Muscle layer of duodenum (tissue), 2 donors: ENCODE measurements at regions not wholly inside any gene's neighbourhood (a gene's known extent, or its start where the extent isn't known, plus 50 kb on each side); places are given as distances from the start of the nearest gene placed in this dataset.
"Not testable (repeated sequence)": the region's sequence is repeated elsewhere in the genome, so short reads cannot be mapped to it uniquely, and the experiment has no call there.

Experiments
- H3K27ac ChIP-seq: one replicate; pipeline ENCODE4 v1.7.0; 2013; ENCODE audit warnings: mild to moderate bottlenecking, low read length
- H3K27me3 ChIP-seq: one replicate; pipeline ENCODE4 v1.7.0; 2013; ENCODE audit warnings: low read depth, mild to moderate bottlenecking, control low read depth, low read length
- H3K36me3 ChIP-seq, 2 donors: one replicate each; pipeline ENCODE4 v1.7.0; 2013; ENCODE audit warnings: low read length in 2 of 2, control low read depth in 1 of 2, mild to moderate bottlenecking in 1 of 2; ENCODE audit not compliant: insufficient read depth in 2 of 2, control insufficient read depth in 1 of 2
- H3K4me1 ChIP-seq, 2 donors: one replicate each; pipeline ENCODE4 v1.7.0; 2013; ENCODE audit warnings: low read length in 2 of 2, mild to moderate bottlenecking in 2 of 2, control low read depth in 1 of 2, moderate library complexity in 1 of 2; ENCODE audit not compliant: insufficient read depth in 2 of 2, control insufficient read depth in 1 of 2
- H3K4me3 ChIP-seq, 2 donors: one replicate each; pipeline ENCODE4 v1.7.0; 2013; ENCODE audit warnings: low read length in 2 of 2, low read depth in 1 of 2, mild to moderate bottlenecking in 1 of 2
- H3K9me3 ChIP-seq, 2 donors: one replicate each; pipeline ENCODE4 v1.7.0; 2013; ENCODE audit warnings: low read length in 2 of 2, control low read depth in 1 of 2, mild to moderate bottlenecking in 1 of 2; ENCODE audit not compliant: control insufficient read depth in 1 of 2
- donor health status: healthy.

DNA sequence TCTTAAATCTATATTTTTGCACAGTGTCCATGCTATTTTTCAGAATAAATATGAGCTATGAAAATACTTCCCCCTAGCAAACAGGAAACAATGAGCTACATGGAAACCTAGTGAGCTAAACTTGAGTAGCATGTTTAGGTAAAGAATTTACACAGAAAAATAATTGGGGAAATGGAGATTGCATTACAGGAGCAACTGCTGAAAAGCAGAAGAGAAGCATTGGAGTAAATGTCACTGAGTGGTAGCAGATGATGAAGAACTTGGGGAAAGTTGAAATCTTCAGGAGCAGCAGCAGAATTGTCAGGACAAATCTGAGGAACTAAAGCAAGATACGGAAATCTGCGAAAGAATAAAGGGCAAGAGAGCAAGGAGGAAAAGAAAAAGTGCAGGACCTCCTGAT lies 610.3 kb downstream of the TLE1 start:
- Histone ChIP-seq H3K36me3 (no peaks in the 10 kb centered on the region), H3K27ac (no peak overlapping the region), H3K4me1 (peaks cover 0 to 10% of the 10 kb centered on the region in 2 donors), H3K4me3 (no peak overlapping the region), H3K27me3 (no peaks in the 10 kb centered on the region), H3K9me3 (no peaks in the 10 kb centered on the region)

DNA sequence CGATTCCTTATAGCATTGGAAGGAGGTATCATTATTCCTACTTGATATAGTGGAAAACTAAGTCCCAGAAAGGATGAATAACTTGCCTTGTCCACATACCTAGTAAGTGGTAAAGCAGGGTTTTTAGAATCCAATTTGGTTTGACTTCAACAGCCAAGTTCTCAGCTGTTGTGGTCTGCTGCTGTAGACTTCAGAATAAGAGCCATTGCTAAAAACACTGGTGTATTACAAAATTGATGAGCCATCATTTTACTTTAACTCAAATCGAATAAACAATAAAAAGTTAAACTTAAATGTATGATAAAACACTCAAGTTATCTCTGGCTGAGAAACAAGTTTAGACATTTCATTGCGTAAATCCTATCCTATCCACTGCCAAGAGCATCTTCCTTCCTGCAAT lies 610.8 kb downstream of the TLE1 start:
- H3K4me3 ChIP-seq = no peak overlapping the region
- H3K36me3 ChIP-seq = no peaks in the 10 kb centered on the region
- H3K9me3 ChIP-seq = no peaks in the 10 kb centered on the region
- no peaks in the 10 kb centered on the region for H3K27me3 ChIP-seq
- peaks cover 0 to 10% of the 10 kb centered on the region in 2 donors for H3K4me1 ChIP-seq
- no peak overlapping the region for H3K27ac ChIP-seq

DNA sequence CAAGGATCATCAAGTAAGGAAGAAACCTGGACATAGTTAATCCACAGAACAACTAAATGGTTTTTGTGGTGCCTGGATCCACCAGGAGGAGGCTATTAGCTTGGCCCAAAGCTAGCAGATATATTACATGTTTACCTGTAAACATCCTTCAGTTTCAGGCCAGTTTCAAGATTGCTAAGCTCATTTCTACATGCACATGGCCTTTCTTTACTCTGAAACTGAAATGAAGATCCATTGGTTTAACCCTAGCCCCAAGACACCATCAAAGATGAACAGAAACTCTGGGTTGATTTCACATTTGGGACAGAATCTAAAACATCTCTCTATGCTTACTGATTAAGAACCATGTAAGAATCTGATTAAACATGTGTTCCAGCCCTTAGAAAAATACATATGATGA lies 611.8 kb downstream of the TLE1 start:
- Histone ChIP-seq H3K4me3 (no peak overlapping the region), H3K27me3 (no peaks in the 10 kb centered on the region)

DNA sequence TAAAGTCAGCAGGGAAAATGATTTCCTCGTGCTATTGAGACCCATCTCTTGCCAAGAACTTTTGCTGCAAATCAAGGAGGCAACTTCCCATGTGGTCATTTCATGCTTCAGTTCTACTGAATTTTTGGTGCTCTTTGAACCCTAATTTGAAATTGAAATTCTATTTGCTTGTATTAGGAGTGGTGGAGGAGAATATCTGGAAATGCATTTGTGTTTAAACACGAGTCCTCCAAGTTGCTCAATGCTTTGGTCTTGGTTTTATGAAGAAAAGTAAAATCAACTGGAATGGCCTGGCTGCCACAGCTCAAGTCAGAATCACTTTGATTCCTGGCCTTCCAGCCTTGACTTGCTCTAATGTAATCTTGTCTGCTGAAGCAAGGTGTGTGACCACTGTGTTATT lies 613.2 kb downstream of the TLE1 start:
- Histone ChIP-seq H3K4me1 (no peaks in the 10 kb centered on the region), H3K9me3 (no peaks in the 10 kb centered on the region), H3K36me3 (no peaks in the 10 kb centered on the region), H3K27ac (no peak overlapping the region), H3K4me3 (no peak overlapping the region), H3K27me3 (no peaks in the 10 kb centered on the region)

More for the DNA sequence above, 611.8 kb downstream of the TLE1 start:
- peaks cover 0 to 5% of the 10 kb centered on the region in 2 donors for H3K4me1 ChIP-seq
- H3K9me3 ChIP-seq = no peaks in the 10 kb centered on the region
- no peak overlapping the region for H3K27ac ChIP-seq
- H3K36me3 ChIP-seq = no peaks in the 10 kb centered on the region

DNA sequence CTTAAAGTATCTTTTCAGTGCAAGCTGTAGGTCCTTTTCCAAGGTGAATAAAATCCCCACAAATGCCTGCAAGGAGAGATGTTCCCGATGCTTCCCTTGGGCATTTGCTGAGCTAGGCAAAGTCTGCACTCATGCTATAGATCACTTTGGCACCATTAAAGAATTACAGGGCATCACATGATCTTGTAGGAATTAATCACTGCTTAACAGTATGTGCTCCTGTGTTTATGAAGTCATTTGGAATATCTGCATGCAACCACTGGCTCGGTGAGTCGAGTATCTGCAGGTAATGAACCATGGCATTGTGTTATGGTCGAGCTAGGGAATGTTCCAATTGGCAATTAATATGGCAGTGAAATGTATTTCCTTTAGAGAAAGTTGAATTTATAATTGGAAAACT lies 615.1 kb downstream of the TLE1 start:
- no peaks in the 10 kb centered on the region for H3K27me3 ChIP-seq
- no peaks in the 10 kb centered on the region for H3K4me1 ChIP-seq
- no peak overlapping the region for H3K4me3 ChIP-seq
- H3K36me3 ChIP-seq = no peaks in the 10 kb centered on the region
- H3K9me3 ChIP-seq = no peaks in the 10 kb centered on the region
- no peak overlapping the region for H3K27ac ChIP-seq

DNA sequence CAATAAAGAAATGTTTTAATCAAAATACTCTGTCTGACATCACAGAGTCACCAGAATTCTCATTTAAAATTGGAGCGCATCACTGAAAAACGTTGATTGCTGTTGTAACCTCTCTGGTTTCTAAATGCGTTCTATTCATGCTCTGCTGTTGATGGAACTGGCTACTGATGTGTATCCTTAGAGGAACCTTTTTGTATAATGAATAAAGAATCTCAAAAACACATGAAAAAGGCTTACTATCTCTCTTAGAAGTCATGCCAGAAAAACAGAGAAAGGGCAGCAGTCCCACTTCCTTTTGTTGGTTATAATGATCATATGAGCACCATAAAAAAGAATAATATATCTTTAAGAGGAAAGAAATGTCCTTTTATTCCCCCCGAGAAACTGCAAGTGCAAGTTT lies 615.5 kb downstream of the TLE1 start:
- no peaks in the 10 kb centered on the region for H3K4me1 ChIP-seq
- no peaks in the 10 kb centered on the region for H3K36me3 ChIP-seq
- H3K27ac ChIP-seq = no peak overlapping the region
- no peaks in the 10 kb centered on the region for H3K9me3 ChIP-seq
- no peak overlapping the region for H3K4me3 ChIP-seq
- H3K27me3 ChIP-seq = no peaks in the 10 kb centered on the region

DNA sequence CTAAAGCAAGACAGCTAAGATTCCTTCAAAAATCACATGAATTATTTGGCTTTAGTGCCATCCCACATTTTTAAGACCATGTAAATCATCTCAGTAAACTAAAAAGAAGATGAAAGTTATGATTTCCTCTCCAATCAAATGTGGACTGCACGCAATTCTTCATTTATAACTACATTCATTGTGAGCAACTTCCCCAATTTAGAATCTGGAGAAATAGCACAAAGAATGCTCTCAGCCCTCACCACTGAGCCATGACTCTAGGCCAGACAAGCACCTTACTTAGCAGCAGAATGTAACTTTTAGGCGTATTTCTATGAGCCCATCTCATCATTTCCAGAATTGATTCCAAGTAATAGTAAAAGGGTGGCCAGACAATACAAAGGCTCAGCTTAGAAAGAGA lies 616.6 kb downstream of the TLE1 start:
- H3K9me3 ChIP-seq = no peaks in the 10 kb centered on the region
- H3K27ac ChIP-seq = no peak overlapping the region
- H3K27me3 ChIP-seq = no peaks in the 10 kb centered on the region
- no peaks in the 10 kb centered on the region for H3K36me3 ChIP-seq
- no peak overlapping the region for H3K4me3 ChIP-seq
- H3K4me1 ChIP-seq = no peaks in the 10 kb centered on the region

DNA sequence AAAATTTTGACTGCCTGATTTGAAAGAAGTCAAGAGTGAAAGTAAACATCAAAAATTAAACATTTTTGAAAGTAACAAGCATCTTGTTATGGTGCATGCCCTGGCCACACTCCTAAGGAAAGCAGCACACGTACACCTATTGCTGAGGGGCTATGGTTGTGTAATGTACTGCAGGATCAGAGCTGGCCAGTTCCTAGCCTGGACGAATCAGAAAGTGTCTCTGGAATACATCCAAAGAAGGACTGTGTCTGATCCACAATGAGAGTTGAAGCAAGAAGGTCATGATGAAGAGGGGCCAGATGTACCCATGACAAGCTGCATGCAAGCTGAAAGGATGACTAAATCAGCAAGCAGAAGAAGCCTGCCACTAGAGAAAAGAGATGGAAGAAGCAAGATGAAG lies 618.2 kb downstream of the TLE1 start:
- H3K27me3 ChIP-seq = no peaks in the 10 kb centered on the region
- no peak overlapping the region for H3K4me3 ChIP-seq
- no peaks in the 10 kb centered on the region for H3K4me1 ChIP-seq
- H3K9me3 ChIP-seq = no peaks in the 10 kb centered on the region
- H3K27ac ChIP-seq = no peak overlapping the region
- no peaks in the 10 kb centered on the region for H3K36me3 ChIP-seq

DNA sequence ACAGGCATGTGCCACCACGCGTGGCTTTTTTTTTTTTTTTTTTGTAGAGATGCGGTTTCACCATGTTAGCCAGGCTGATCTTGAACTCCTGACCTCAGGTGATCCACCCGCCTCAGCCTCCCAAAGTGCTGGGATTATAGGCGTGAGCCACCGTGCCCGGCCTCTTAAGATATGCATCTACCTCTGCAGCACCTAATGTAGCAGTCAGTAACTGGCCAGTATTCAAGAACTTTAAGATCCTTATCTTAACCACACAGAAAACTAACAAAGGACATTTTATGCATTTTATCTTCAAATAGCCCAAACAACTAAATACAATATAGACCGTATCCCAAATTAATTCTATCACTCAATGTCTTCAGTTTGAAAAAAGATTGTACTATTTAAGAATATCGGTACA lies 618.7 kb downstream of the TLE1 start:
- Histone ChIP-seq H3K4me3 (no peak overlapping the region), H3K4me1 (no peaks in the 10 kb centered on the region), H3K9me3 (no peaks in the 10 kb centered on the region), H3K27ac (no peak overlapping the region), H3K36me3 (no peaks in the 10 kb centered on the region), H3K27me3 (no peaks in the 10 kb centered on the region)

DNA sequence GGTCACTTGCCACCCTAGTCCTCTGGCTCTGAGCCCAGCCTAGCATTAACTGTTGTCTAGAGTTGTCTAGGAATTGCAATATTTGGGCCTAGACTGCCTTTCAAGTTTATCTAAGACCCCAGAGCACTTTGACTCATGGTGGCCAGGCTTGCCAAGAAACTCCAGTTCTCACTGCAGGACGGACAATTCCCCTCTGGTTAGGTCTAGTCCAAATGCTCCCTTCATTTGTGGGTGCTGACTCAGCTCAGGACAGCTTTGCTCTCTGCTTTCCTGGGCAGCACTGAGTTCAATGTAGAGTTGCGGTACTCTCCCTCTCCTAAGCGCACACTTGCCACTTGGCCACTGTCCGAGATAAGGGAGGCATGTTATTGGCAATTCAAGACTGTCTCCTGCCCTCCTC lies 619.4 kb downstream of the TLE1 start:
- no peaks in the 10 kb centered on the region for H3K27me3 ChIP-seq

DNA sequence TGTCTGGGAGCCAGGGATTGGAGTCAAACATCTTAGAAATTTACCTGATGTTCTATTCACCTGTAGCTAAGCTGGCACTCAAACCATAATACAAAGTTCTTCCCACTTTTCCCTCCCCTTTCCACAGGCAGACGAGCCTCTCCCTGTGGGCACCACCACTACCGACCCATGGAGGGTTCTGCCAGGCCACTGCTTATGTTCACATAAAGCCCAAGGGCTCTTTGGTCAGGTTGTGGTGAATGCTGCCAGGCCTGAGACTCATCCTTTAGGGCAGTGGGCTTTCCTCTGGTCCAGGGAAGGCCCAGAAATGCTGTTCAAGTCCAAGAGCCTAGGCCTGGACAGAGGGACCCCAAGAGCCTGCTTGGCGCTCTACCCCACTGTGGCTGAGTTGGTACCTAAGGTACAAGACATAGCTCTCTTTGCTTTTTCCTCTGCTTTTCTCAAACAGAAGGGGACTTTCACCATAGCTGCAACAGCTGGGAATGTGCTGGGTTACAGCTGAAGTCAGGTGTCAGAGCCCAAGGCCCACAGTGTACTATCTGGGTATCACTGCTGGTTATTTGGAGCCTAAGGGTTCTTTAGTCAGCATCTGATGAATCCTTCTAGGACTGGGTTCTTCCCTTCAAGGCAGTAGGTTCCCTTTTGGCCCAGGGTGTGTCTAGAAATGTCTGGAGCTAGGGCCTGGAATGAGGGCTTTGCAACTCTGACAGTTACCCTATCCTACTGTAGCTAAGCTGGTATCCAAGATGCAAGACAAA lies 620.1 kb downstream of the TLE1 start:
- Histone ChIP-seq H3K27me3 (no peaks in the 10 kb centered on the region), H3K36me3 (no peaks in the 10 kb centered on the region), H3K4me3 (no peak overlapping the region), H3K27ac (no peak overlapping the region), H3K4me1 (no peaks in the 10 kb centered on the region), H3K9me3 (peaks cover 0 to 4% of the 10 kb centered on the region in 2 donors)

More for the DNA sequence above, 619.4 kb downstream of the TLE1 start:
- Histone ChIP-seq H3K36me3 (no peaks in the 10 kb centered on the region), H3K4me3 (no peak overlapping the region), H3K9me3 (peaks cover 0 to under 1% of the 10 kb centered on the region in 2 donors), H3K27ac (no peak overlapping the region), H3K4me1 (no peaks in the 10 kb centered on the region)

DNA sequence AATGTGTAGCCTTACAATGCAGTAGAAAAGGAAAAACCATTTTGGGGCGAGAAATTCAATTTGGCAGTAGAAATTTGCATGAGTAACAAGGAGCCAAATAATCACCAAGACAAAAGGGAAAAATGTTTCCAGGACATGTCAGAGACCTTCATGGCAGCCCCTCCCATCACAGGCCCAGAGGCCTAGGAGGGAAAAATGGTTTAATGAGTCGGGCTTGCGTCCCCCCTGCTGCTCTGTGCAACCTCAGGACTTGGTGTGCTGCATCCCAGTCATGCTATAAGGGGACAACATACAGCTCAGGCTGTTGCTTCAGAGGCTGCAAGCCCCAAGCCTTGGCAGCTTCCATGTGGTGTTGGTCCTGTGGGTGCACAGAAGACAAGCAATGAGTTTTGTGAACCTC lies 626.4 kb downstream of the TLE1 start:
- H3K4me1 ChIP-seq, H3K4me3 ChIP-seq: not testable (repeated sequence)
- peaks cover 0 to 18% of the 10 kb centered on the region in 2 donors for H3K9me3 ChIP-seq

More for the DNA sequence above, 626.4 kb downstream of the TLE1 start:
- not testable (repeated sequence) for H3K36me3 ChIP-seq, H3K27ac ChIP-seq, H3K27me3 ChIP-seq
